Activated CD4-positive, alpha-beta memory T cell treated with anti-CD3 and anti-CD28 coated beads, Interleukin-2, amount 10 ng/mL, durations not matched to agents 7 days and 5 days (primary cell): ENCODE measurements at regions not wholly inside any gene's neighbourhood (a gene's known extent, or its start where the extent isn't known, plus 50 kb on each side); places are given as distances from the start of the nearest gene placed in this dataset.

Experiments used
- CTCF ChIA-PET: fragments of 350-600 bp; sonication (Branson Sonifier 250); formaldehyde crosslinking; loops from one replicate; lab custom pipeline; 2021; ENCODE audit warnings: antibody characterized with exemption, inconsistent platforms; lab: Charles Lee
- POLR2A ChIA-PET: fragments of 350-600 bp; sonication (Branson Sonifier 250); formaldehyde crosslinking; loops from one replicate; lab custom pipeline; 2021; ENCODE audit warnings: antibody characterized with exemption; lab: Charles Lee
- DNase-seq: peaks from one replicate; pipeline ENCODE4 v3.0.0-alpha.2; 2020
- H3K27ac Mint-ChIP-seq: one replicate; pipeline ENCODE4 v1.8.0; 2021; ENCODE audit warnings: mild to moderate bottlenecking, mixed read lengths
- H3K27me3 Mint-ChIP-seq: one replicate; pipeline ENCODE4 v1.8.0; 2021; ENCODE audit warnings: mixed read lengths
- H3K36me3 Mint-ChIP-seq: one replicate; pipeline ENCODE4 v1.8.0; 2021; ENCODE audit warnings: low read depth, mixed read lengths
- H3K4me1 Mint-ChIP-seq: one replicate; pipeline ENCODE4 v1.8.0; 2021; ENCODE audit warnings: mixed read lengths
- H3K4me3 Mint-ChIP-seq: one replicate; pipeline ENCODE4 v1.8.0; 2021; ENCODE audit warnings: mild to moderate bottlenecking, mixed read lengths
- H3K9me3 Mint-ChIP-seq: one replicate; pipeline ENCODE4 v1.8.0; 2021; ENCODE audit warnings: mixed read lengths

GRCh38 chr13:64457976-64458375 is 2772.2 kb downstream of the PCDH9 start:
- DNase-seq: no peak
- CTCF ChIA-PET: no interaction called here
- Mint-ChIP-seq H3K4me3 (no peak overlapping the region), H3K4me1 (no peaks in the 10 kb centered on the region), H3K27ac (no peak overlapping the region), H3K9me3 (peaks cover 2% of the 10 kb centered on the region), H3K36me3 (no peaks in the 10 kb centered on the region), H3K27me3 (no peaks in the 10 kb centered on the region)
- POLR2A ChIA-PET: no interaction called here

GRCh38 chr13:64455124-64455523 is 2775.0 kb downstream of the PCDH9 start:
- Mint-ChIP-seq H3K9me3 (no peaks in the 10 kb centered on the region), H3K27ac (no peak overlapping the region), H3K4me1 (no peaks in the 10 kb centered on the region), H3K36me3 (no peaks in the 10 kb centered on the region), H3K4me3 (no peak overlapping the region), H3K27me3 (no peaks in the 10 kb centered on the region)
- CTCF ChIA-PET: no interaction called here
- POLR2A ChIA-PET: no interaction called here
- no peak for DNase-seq

GRCh38 chr13:64453831-64454230 is 2776.3 kb downstream of the PCDH9 start:
- CTCF ChIA-PET: no interaction called here
- H3K27ac Mint-ChIP-seq: no peak overlapping the region
- no peaks in the 10 kb centered on the region for H3K4me1 Mint-ChIP-seq

GRCh38 chr13:64446372-64446771 is 2783.8 kb downstream of the PCDH9 start:
- H3K4me3 Mint-ChIP-seq: no peak overlapping the region
- H3K36me3 Mint-ChIP-seq: no peaks in the 10 kb centered on the region
- no peaks in the 10 kb centered on the region for H3K27me3 Mint-ChIP-seq
- H3K9me3 Mint-ChIP-seq: no peaks in the 10 kb centered on the region
- ChIA-PET POLR2A (no interaction called here), CTCF (no interaction called here)
- DNase-seq: no peak
- no peak overlapping the region for H3K27ac Mint-ChIP-seq
- H3K4me1 Mint-ChIP-seq: no peaks in the 10 kb centered on the region

More at GRCh38 chr13:64453831-64454230, 2776.3 kb downstream of the PCDH9 start:
- no peaks in the 10 kb centered on the region for H3K9me3 Mint-ChIP-seq
- H3K27me3 Mint-ChIP-seq: no peaks in the 10 kb centered on the region
- H3K4me3 Mint-ChIP-seq: no peak overlapping the region
- no peaks in the 10 kb centered on the region for H3K36me3 Mint-ChIP-seq
- POLR2A ChIA-PET: no interaction called here
- no peak for DNase-seq

- H3K27me3 Mint-ChIP-seq: no peaks in the 10 kb centered on the region
- no peaks in the 10 kb centered on the region for H3K4me1 Mint-ChIP-seq
- no peak for DNase-seq
- ChIA-PET CTCF (no interaction called here), POLR2A (no interaction called here)
- H3K9me3 Mint-ChIP-seq: peaks cover 2% of the 10 kb centered on the region
- no peaks in the 10 kb centered on the region for H3K36me3 Mint-ChIP-seq
- H3K27ac Mint-ChIP-seq: no peak overlapping the region
- no peak overlapping the region for H3K4me3 Mint-ChIP-seq
Measured at GRCh38 chr13:64441740-64442139, 2788.4 kb downstream of the PCDH9 start.

- peaks cover 6% of the 10 kb centered on the region for H3K9me3 Mint-ChIP-seq
- H3K27me3 Mint-ChIP-seq: no peaks in the 10 kb centered on the region
- H3K4me3 Mint-ChIP-seq: no peak overlapping the region
- no peaks in the 10 kb centered on the region for H3K36me3 Mint-ChIP-seq
- H3K4me1 Mint-ChIP-seq: no peaks in the 10 kb centered on the region
- POLR2A ChIA-PET: no interaction called here
- CTCF ChIA-PET: no interaction called here
- DNase-seq: no peak
- H3K27ac Mint-ChIP-seq: no peak overlapping the region
Measured at GRCh38 chr13:64438084-64438483, 2792.1 kb downstream of the PCDH9 start.

- ChIA-PET CTCF (no interaction called here), POLR2A (no interaction called here)
- DNase-seq: no peak
- H3K4me3 Mint-ChIP-seq: no peak overlapping the region
- no peaks in the 10 kb centered on the region for H3K27me3 Mint-ChIP-seq
- no peak overlapping the region for H3K27ac Mint-ChIP-seq
- no peaks in the 10 kb centered on the region for H3K36me3 Mint-ChIP-seq
- H3K4me1 Mint-ChIP-seq: no peaks in the 10 kb centered on the region
- no peaks in the 10 kb centered on the region for H3K9me3 Mint-ChIP-seq
Measured at GRCh38 chr13:64429691-64430090, 2800.4 kb downstream of the PCDH9 start.

- no peaks in the 10 kb centered on the region for H3K9me3 Mint-ChIP-seq
- CTCF ChIA-PET: no interaction called here
- no peaks in the 10 kb centered on the region for H3K27me3 Mint-ChIP-seq
- H3K4me1 Mint-ChIP-seq: no peaks in the 10 kb centered on the region
- POLR2A ChIA-PET: no interaction called here
- no peak for DNase-seq
- H3K27ac Mint-ChIP-seq: no peak overlapping the region
- H3K4me3 Mint-ChIP-seq: no peak overlapping the region
- no peaks in the 10 kb centered on the region for H3K36me3 Mint-ChIP-seq
Measured at GRCh38 chr13:64428196-64428595, 2801.9 kb downstream of the PCDH9 start.

GRCh38 chr13:64423467-64423866 is 2806.7 kb downstream of the PCDH9 start:
- H3K4me1 Mint-ChIP-seq: no peaks in the 10 kb centered on the region
- no peaks in the 10 kb centered on the region for H3K36me3 Mint-ChIP-seq
- CTCF ChIA-PET: no interaction called here
- no peaks in the 10 kb centered on the region for H3K9me3 Mint-ChIP-seq
- POLR2A ChIA-PET: no interaction called here
- H3K27ac Mint-ChIP-seq: no peak overlapping the region
- no peak for DNase-seq
- no peaks in the 10 kb centered on the region for H3K27me3 Mint-ChIP-seq
- no peak overlapping the region for H3K4me3 Mint-ChIP-seq

GRCh38 chr13:64420181-64420580 is 2810.0 kb downstream of the PCDH9 start:
- Mint-ChIP-seq H3K4me1 (no peaks in the 10 kb centered on the region), H3K4me3 (no peak overlapping the region), H3K9me3 (no peaks in the 10 kb centered on the region), H3K27ac (no peak overlapping the region), H3K36me3 (no peaks in the 10 kb centered on the region), H3K27me3 (no peaks in the 10 kb centered on the region)
- no peak for DNase-seq
- ChIA-PET POLR2A (no interaction called here), CTCF (no interaction called here)

GRCh38 chr13:64417581-64417980 is 2812.6 kb downstream of the PCDH9 start:
- Mint-ChIP-seq H3K4me3 (no peak overlapping the region), H3K4me1 (no peaks in the 10 kb centered on the region), H3K27ac (no peak overlapping the region), H3K9me3 (peaks cover 6% of the 10 kb centered on the region), H3K36me3 (no peaks in the 10 kb centered on the region), H3K27me3 (no peaks in the 10 kb centered on the region)
- POLR2A ChIA-PET: no interaction called here
- CTCF ChIA-PET: no interaction called here
- DNase-seq: no peak

GRCh38 chr13:64414381-64414780 is 2815.8 kb downstream of the PCDH9 start:
- no peak for DNase-seq
- Mint-ChIP-seq H3K27ac (no peak overlapping the region), H3K36me3 (no peaks in the 10 kb centered on the region), H3K4me1 (no peaks in the 10 kb centered on the region), H3K9me3 (peaks cover 6% of the 10 kb centered on the region), H3K4me3 (no peak overlapping the region), H3K27me3 (no peaks in the 10 kb centered on the region)
- POLR2A ChIA-PET: no interaction called here
- CTCF ChIA-PET: no interaction called here

GRCh38 chr13:64413529-64413928 is 2816.6 kb downstream of the PCDH9 start:
- POLR2A ChIA-PET: no interaction called here
- CTCF ChIA-PET: no interaction called here
- Mint-ChIP-seq H3K27ac (no peak overlapping the region), H3K4me3 (no peak overlapping the region), H3K27me3 (no peaks in the 10 kb centered on the region), H3K4me1 (no peaks in the 10 kb centered on the region), H3K36me3 (no peaks in the 10 kb centered on the region), H3K9me3 (peaks cover 8% of the 10 kb centered on the region)
- DNase-seq: no peak

GRCh38 chr13:64410276-64411053 is 2819.7 kb downstream of the PCDH9 start:
- no peaks in the 10 kb centered on the region for H3K27me3 Mint-ChIP-seq
- no peaks in the 10 kb centered on the region for H3K4me1 Mint-ChIP-seq
- no peak for DNase-seq
- ChIA-PET CTCF (no interaction called here), POLR2A (no interaction called here)
- H3K4me3 Mint-ChIP-seq: no peak overlapping the region
- H3K27ac Mint-ChIP-seq: no peak overlapping the region
- H3K9me3 Mint-ChIP-seq: peaks cover 17% of the 10 kb centered on the region
- no peaks in the 10 kb centered on the region for H3K36me3 Mint-ChIP-seq
